CD4-positive, alpha-beta T cell treated with Interleukin-12 subunit alpha and Interleukin-12 subunit beta, for 1 hour (primary cell): ENCODE measurements at regions not wholly inside any gene's neighbourhood (a gene's known extent, or its start where the extent isn't known, plus 50 kb on each side); places are given as distances from the start of the nearest gene placed in this dataset.
"Not testable (repeated sequence)": the region's sequence is repeated elsewhere in the genome, so short reads cannot be mapped to it uniquely, and the experiment has no call there.

Source experiments
- DNase-seq: peaks from one replicate; pipeline ENCODE4 v3.0.0-alpha.2; 2020

GRCh38 chr16:7938175-7938574 lies 605.5 kb downstream of the RBFOX1 start:
- no peak for DNase-seq

GRCh38 chr16:7921345-7921744 lies 588.7 kb downstream of the RBFOX1 start:
- DNase-seq, result no peak

DNA sequence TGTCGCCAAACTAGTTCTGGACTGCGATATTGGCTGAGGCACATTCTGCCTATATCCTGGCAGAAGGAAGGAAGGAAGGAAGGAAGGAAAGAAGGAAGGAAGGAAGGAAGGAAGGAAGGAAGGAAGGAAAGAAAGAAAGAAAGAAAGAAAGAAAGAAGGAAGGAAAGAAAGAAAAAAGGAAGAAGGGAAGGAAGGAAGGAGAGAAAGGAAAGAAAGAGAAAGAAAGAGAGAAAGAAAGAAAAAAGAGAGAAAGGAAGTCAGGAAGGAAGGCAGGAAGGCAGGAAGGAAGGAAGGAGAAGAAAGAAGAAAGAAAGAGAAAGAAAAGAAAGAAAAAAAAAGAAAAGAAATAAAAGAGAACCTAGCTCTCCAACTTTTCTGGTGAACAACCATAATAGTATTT lies 587.1 kb downstream of the RBFOX1 start:
- DNase-seq, result no peak

DNA sequence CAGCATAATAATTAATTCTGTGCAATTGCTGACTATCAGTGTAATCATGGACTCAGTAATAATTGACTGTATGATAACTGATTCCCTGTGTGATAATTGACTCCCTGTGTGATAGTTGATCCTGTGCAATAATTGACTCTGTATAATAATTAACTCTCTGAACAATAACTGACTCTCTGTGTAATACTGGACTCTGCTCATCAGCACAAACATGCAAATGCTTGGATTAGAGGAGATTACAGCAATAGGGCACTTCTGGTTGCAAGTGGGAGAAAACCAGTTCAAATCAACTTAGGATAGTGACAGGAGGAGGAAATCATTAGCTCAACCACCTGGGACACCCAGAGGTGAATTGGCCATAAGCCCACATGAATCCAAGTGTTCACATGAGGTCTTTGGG lies 582.1 kb downstream of the RBFOX1 start:
- no peak for DNase-seq

GRCh38 chr16:7912132-7912531 lies 579.5 kb downstream of the RBFOX1 start:
- no peak for DNase-seq

- no peak for DNase-seq
Observed at GRCh38 chr16:7910116-7910515, 577.5 kb downstream of the RBFOX1 start.

DNA sequence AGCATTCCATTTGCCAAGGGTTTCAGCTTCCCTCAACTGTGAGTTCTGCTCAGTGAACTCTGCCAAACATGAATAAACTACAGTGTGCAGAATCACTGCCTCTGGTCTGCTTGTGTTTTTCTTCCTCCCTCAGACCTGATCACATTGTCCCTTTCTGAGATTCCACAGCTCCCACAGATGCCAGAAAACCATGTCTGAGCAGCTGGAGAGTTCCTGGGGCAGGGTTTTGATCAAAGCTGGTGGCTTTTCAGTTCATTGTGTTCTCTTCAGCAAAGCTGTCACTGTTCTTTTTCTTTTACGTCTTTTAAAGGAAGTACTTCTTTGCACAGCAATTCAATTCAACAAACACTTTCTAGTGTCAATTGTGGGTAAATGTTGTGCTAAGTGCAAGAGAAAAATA lies 555.8 kb downstream of the RBFOX1 start:
- no peak for DNase-seq

- DNase-seq, result no peak
Observed at GRCh38 chr16:7887316-7887715, 554.7 kb downstream of the RBFOX1 start.

DNA sequence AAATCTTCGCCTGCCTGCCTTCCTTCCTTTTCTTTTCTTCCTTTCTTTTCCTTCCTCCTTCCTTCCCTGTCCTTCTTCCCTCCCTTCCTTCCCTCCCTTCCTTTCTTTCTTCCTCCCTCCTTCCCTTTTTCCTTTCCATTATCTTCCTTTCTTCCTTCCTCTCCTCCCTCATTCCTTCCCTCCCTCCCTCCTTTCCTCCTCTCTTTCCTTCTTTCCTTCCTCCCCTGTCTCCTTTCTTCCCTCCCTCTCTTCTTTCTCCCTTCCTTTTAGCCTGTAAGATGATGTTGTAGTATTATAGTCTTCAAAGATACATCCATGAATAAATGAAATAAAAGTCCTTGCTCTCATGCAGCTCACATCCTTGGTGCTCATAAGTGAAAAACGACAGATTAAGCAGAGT lies 539.3 kb downstream of the RBFOX1 start:
- DNase-seq, result no peak

- no peak for DNase-seq
Observed at GRCh38 chr16:7871371-7871770, 538.7 kb downstream of the RBFOX1 start.

DNA sequence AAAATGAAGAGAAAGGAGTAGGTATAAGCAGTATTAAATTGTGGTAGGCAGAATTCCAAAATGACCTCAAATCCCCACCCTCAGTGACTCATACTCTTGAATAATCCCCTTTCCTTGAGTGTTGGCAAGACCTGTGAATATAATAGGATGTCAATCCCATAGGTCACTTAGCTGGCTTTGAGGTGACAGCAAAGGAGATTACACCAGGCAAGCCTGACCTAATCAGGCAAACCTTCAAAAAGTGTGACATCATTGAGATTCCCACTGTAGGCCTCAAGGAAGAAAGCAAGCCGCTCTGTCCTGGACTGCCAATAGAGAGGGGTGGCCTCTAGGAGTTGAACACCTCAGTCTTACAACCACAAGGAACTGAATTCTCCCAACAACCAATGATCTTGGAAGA lies 535.2 kb downstream of the RBFOX1 start:
- DNase-seq, result no peak

DNA sequence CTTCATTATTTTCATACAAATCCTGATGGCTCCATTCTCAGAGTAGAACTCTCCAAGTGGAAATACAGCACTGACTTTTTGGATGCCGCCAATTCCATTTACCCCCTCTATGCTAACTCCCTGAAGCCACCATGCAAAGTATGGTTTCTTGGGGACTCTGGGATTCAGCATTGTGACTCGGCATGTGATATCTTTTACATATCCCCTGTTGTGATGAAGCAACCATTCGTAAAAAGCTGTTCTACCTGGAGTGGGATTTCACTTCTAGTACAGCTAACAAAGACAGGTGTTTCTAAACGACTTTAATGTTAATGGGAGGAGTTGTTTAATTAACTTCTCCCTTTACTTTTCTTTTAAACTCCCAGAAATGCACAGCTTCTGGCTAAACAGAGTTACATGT lies 533.5 kb downstream of the RBFOX1 start:
- DNase-seq, result no peak

- not testable (repeated sequence) for DNase-seq
Observed at GRCh38 chr16:7865393-7865792, 532.7 kb downstream of the RBFOX1 start.

- no peak for DNase-seq
Observed at GRCh38 chr16:7861891-7862582, 529.4 kb downstream of the RBFOX1 start.

- DNase-seq, result no peak
Observed at GRCh38 chr16:7853197-7853596, 520.6 kb downstream of the RBFOX1 start.

GRCh38 chr16:7849841-7850240 lies 517.2 kb downstream of the RBFOX1 start:
- DNase-seq, result no peak

- DNase-seq, result no peak
Observed at GRCh38 chr16:7843261-7843660, 510.6 kb downstream of the RBFOX1 start.

DNA sequence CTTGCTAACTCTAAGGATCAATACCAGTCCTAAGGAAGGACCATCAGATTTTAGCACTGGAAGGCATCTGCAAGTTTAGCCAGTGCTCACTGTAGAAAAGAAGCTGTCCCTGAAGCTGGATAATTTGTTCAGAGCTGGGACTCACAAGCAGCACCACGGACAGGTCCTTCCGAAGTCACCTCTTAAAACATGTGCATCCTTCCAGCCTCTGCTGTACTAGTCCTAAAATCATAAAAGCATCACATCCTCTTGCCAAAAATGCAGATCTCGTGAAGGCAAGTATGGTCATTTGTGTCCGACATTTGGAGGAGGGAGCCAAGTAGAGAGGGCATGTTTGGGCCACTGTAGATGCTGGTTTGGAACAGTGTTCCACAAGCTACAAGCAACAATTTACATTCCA lies 506.9 kb downstream of the RBFOX1 start:
- DNase-seq, result no peak

DNA sequence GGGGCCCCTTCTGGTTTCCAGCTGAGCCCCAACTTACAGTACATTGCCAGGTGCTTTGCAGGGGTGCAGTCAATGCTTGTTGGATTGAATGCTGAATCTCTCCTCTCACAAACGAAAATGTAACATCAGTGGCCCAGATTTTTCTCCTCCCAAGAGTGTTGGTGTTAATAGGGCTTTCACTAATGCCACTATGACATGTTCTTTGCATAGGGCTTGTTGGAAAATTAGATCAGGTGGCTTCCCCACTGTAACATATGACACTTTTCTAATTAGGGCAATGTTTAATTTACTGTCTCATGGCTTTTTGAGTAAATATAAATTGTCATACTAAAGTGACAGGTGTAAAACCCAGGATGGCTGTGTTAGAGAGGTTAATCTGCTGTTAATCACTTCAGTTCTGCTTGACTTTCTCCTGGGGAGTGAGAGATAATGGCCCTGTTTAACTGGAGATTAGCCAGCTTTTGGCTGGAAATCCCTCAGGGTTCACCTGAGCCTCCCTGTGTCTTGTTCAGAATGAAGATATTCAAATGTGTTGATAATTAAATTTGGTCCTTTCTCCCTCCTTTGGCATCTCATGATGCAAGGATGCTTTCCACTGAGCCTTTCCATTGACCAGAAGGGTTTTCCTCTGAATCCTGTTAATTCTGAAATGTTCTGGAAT lies 502.3 kb downstream of the RBFOX1 start:
- DNase-seq, result no peak

DNA sequence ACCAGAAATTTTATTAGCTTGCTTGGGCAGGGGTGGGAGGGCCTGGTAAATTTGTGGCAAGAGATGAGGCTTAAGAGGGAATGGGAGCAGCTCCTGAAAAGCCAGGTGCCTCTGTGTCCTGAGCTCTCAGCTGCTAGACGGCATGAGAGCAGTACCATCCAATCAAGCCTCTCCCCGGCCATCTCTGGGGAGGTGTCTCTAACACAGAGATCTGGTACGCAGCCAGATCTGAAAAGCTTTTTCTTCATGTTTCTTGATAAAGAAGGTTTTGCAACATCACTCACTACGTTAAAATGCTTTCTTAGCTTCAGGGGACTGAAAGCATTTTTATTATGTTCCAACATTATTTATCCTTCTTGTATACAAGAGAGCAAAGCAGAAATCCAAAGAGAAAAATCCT lies 488.2 kb downstream of the RBFOX1 start:
- no peak for DNase-seq

DNA sequence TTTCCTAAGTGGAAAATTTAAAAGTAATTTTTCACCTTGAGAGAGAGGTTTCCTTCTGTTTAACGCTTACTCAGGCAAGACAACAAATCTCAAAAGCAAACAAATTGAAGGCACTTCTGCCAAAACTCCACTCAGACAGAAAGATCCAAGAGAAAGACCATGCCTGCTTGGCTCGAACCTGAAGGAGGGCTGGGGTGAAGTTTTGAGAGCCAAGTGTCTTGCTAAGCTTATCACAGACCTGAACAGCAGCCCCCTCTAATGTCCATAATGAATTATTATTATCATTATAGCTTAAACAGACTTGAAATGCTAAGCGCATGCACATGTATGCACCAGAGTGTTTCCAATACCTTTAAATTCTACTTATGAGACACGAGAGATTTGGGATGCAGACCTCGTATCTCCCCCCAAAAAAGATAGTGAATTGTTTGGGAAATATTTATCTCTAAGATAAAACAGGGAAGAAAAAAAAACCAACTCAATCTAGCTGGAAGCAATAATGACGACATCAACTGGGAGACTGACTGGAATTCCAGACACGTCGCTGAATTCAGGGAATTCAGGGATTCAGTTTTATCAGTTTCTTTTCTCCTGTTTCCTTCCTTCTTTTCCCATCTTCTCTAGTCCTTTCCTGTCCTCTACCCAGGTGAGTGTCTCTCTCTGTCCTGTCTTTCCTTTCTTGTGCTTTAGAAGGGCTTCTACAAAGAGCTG lies 473.2 kb downstream of the RBFOX1 start:
- no peak for DNase-seq

DNA sequence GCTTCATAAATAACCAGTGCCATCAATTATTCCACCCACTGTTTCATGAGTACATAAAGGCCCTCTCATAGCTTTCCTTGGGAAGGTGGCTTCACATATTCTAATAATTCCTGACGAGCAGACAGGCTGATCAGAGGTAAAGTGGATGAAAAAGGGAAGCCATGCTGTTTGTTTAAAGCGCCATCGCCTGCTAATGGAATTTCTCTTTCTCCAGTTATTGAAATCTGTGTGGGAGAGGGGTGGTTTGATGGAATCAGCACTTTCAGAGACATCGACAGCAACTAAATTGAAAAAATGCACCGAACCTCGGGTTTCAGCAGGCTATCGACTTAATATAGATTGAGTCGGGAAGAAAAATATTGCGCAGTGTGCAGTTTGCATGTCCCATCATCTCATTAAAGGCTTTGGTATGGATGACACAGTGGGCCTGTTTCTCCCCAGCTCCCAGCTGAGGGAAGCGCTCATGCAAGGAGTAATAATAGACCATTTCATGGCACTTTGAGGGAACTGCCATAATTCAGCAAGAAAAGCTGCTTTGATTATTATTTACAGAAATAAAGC lies 472.1 kb downstream of the RBFOX1 start:
- DNase-seq, result no peak

DNA sequence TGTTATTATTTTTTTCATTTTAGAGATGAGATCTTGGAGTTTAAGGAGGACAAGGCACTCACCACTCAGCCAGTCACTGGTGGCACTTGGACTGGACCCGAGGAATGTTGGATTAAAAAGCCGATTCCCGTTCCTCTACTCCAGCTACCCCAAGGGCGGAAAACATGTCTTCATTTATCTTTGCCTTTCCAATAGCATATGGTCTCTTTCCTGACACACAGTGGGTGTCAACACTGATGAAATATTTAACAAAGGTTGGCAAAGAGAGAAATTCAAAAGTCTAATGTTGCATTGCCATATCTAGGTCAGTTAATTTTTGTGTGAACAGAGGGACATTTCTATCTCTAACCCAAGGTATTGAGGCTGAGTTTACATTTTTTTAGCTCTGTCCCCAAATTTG lies 459.7 kb downstream of the RBFOX1 start:
- no peak for DNase-seq

DNA sequence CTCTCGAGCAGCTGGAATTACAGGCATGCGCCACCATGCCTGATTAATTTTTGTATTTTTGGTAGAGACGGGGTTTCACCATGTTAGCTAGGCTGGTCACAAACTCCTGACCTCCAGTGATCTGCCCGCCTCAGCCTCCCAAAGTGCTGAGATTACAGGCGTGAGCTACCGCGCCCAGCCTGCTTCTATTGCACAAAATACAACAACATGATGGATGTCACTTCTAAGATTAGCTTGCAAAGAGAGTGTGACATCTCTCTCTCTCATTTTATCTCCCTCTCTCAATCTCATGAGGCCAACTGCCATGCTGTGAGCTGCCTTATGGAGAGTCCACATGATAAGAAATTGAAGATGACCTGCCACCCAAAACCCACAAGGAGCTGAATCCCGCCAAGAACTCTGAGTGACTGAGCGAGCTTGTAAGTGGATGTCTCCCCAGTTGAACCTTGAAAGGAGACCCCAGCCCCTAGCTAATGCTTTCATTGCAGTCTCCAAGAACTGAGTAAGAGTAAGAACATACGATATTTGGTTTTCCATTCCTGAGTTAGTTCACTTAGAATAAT lies 458.5 kb downstream of the RBFOX1 start:
- no peak for DNase-seq
